ENCODE measurements at regions not wholly inside any gene's neighbourhood (a gene's known extent, or its start where the extent isn't known, plus 50 kb on each side); places are given as distances from the start of the nearest gene placed in this dataset.

DNA sequence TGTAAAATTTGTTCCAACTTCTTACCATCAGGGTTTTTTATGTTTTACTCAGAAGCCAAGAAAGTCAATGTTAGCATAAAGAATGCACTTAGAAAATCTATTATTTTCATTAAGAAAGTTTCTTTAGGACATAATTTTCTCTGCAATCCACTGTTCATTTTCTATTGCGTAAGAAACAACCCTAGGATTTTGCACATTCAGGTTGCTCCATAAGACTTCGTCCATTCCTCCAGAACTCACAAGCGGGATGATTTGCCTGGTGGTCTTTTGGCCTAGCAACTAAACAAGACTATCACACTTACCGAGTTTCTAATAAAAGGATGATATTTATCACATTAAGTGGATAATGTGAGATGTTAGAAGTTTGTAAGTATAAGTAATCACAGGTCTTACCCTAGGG, 376.3 kb upstream of the INTU start:
- TF ChIP-seq, protein P1, sequence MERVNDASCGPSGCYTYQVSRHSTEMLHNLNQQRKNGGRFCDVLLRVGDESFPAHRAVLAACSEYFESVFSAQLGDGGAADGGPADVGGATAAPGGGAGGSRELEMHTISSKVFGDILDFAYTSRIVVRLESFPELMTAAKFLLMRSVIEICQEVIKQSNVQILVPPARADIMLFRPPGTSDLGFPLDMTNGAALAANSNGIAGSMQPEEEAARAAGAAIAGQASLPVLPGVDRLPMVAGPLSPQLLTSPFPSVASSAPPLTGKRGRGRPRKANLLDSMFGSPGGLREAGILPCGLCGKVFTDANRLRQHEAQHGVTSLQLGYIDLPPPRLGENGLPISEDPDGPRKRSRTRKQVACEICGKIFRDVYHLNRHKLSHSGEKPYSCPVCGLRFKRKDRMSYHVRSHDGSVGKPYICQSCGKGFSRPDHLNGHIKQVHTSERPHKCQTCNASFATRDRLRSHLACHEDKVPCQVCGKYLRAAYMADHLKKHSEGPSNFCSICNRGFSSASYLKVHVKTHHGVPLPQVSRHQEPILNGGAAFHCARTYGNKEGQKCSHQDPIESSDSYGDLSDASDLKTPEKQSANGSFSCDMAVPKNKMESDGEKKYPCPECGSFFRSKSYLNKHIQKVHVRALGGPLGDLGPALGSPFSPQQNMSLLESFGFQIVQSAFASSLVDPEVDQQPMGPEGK (CRISPR knock-in tag; IDR thresholded peaks at IDR 0.05; ENCODE audit: borderline replicate concordance), result no peak
- TF ChIP-seq PPARA (CRISPR knock-in tag; IDR thresholded peaks at IDR 0.05; ENCODE audit: borderline replicate concordance) (no peak), ZNF70 (CRISPR knock-in tag; IDR thresholded peaks at IDR 0.05) (no peak), POU6F1 (CRISPR knock-in tag; IDR thresholded peaks at IDR 0.05; ENCODE audit: borderline replicate concordance, low read depth) (no peak)
